CD14-positive monocyte (primary cell): ENCODE measurements at regions not wholly inside any gene's neighbourhood (a gene's known extent, or its start where the extent isn't known, plus 50 kb on each side); places are given as distances from the start of the nearest gene placed in this dataset.

ENCODE experiments used
- DNase-seq, 3 donors: peaks; one replicate each; pipeline ENCODE4 v3.0.0-alpha.2; 2011 to 2022
- H2AFZ ChIP-seq: 2 replicates; pipeline ENCODE4 v1.6.0; 2012; ENCODE audit warnings: mild to moderate bottlenecking, low read depth, low read length, inconsistent platforms; ENCODE audit not compliant: insufficient read depth, poor library complexity, severe bottlenecking
- H3K27ac ChIP-seq, 2 donors: 1 replicate in 1 of 2; 2 replicates in 1 of 2; pipeline ENCODE4 v1.5.1; 2012 to 2013; ENCODE audit warnings: low read length in 2 of 2, control low read depth in 1 of 2, inconsistent platforms in 1 of 2, low read depth in 1 of 2, mild to moderate bottlenecking in 1 of 2
- H3K27me3 ChIP-seq, 2 donors: one replicate each; pipeline versions ENCODE4 v1.6.0 to v1.6.1; 2011 to 2013; ENCODE audit warnings: low read length in 2 of 2; ENCODE audit not compliant: control insufficient read depth in 2 of 2, insufficient read depth in 2 of 2
- H3K36me3 ChIP-seq, 2 donors: replicated peaks in 1 of 2; 1 replicate in 1 of 2; 2 replicates in 1 of 2; pipeline versions ENCODE4 v1.5.1 to v1.6.1; 2012 to 2013; ENCODE audit warnings: low read length in 2 of 2, control low read depth in 1 of 2, inconsistent platforms in 1 of 2, mild to moderate bottlenecking in 1 of 2; ENCODE audit not compliant: insufficient read depth in 2 of 2, control insufficient read depth in 1 of 2
- H3K4me1 ChIP-seq, 2 donors: 1 replicate in 1 of 2; 2 replicates in 1 of 2; pipeline versions ENCODE4 v1.5.1 to v1.6.1; 2012 to 2013; ENCODE audit warnings: low read length in 2 of 2, control low read depth in 1 of 2, inconsistent platforms in 1 of 2, mild to moderate bottlenecking in 1 of 2, moderate library complexity in 1 of 2; ENCODE audit not compliant: insufficient read depth in 2 of 2, control insufficient read depth in 1 of 2
- H3K4me2 ChIP-seq: replicated peaks from 2 replicates; pipeline ENCODE3; 2012; ENCODE audit warnings: low read length, moderate library complexity, mild to moderate bottlenecking; ENCODE audit not compliant: poor library complexity, severe bottlenecking; ENCODE audit errors: extremely low read depth
- H3K4me3 ChIP-seq, 3 experiments: fragments of 200-600 bp in 1 of 3; sonication (generic) in 1 of 3; replicated peaks in 1 of 3; 1 replicate in 2 of 3; 2 replicates in 1 of 3; pipeline ENCODE4 v1.5.1; 2011 to 2013; ENCODE audit warnings: low read length in 3 of 3, mild to moderate bottlenecking in 3 of 3, control low read depth in 2 of 3, low read depth in 2 of 3, inconsistent platforms in 1 of 3, moderate library complexity in 1 of 3
- H3K79me2 ChIP-seq: 2 replicates; pipeline ENCODE4 v1.6.0; 2012; ENCODE audit warnings: mild to moderate bottlenecking, control low read depth, inconsistent platforms, low read length, moderate library complexity; ENCODE audit not compliant: insufficient read depth
- H3K9ac ChIP-seq: 2 replicates; pipeline ENCODE4 v1.6.0; 2017; ENCODE audit warnings: low read length, mild to moderate bottlenecking; ENCODE audit not compliant: insufficient read depth, poor library complexity, severe bottlenecking
- H3K9me3 ChIP-seq, 2 donors: replicated peaks in 1 of 2; 1 replicate in 1 of 2; 2 replicates in 1 of 2; pipeline versions ENCODE4 v1.5.1 to v1.6.1; 2012 to 2013; ENCODE audit warnings: low read length in 2 of 2, control low read depth in 1 of 2; ENCODE audit not compliant: control insufficient read depth in 1 of 2, insufficient read depth in 1 of 2
- H4K20me1 ChIP-seq: 2 replicates; pipeline ENCODE4 v1.6.0; 2012; ENCODE audit warnings: mild to moderate bottlenecking, low read length, control low read depth, moderate library complexity; ENCODE audit not compliant: insufficient read depth
- H3K27ac Mint-ChIP-seq, 7 donors: one replicate each; pipeline ENCODE4 v1.8.0; 2020; ENCODE audit warnings: mild to moderate bottlenecking in 7 of 7, mixed read lengths in 7 of 7, moderate library complexity in 6 of 7, inconsistent platforms in 2 of 7
- H3K27me3 Mint-ChIP-seq, 3 donors: one replicate each; pipeline ENCODE4 v1.8.0; 2021 to 2022; ENCODE audit warnings: low read depth in 3 of 3, mild to moderate bottlenecking in 3 of 3, mixed read lengths in 3 of 3, moderate library complexity in 3 of 3, inconsistent platforms in 1 of 3
- H3K36me3 Mint-ChIP-seq, 2 donors: one replicate each; pipeline ENCODE4 v1.8.0; 2020; ENCODE audit warnings: mixed read lengths in 2 of 2, inconsistent platforms in 1 of 2, mild to moderate bottlenecking in 1 of 2
- H3K4me1 Mint-ChIP-seq: one replicate; pipeline ENCODE4 v1.8.0; 2020; ENCODE audit warnings: mild to moderate bottlenecking, mixed read lengths
- H3K4me3 Mint-ChIP-seq, 2 donors: one replicate each; pipeline ENCODE4 v1.8.0; 2020; ENCODE audit warnings: mild to moderate bottlenecking in 2 of 2, mixed read lengths in 2 of 2, moderate library complexity in 1 of 2
- H3K9me3 Mint-ChIP-seq, 7 donors: one replicate each; pipeline ENCODE4 v1.8.0; 2020 to 2022; ENCODE audit warnings: mixed read lengths in 7 of 7, mild to moderate bottlenecking in 6 of 7, moderate library complexity in 6 of 7, inconsistent platforms in 2 of 7
- WGBS: methylation state at CpG from one replicate; pipeline ENCODE4 v1.1.5; 2013; ENCODE audit warnings: missing lambda C conversion rate; ENCODE audit not compliant: insufficient coverage; 5-methylcytosine and 5-hydroxymethylcytosine counted together
- intact Hi-C, 2 donors: fragments of 100-400 bp; cut with micrococcal nuclease; formaldehyde crosslinking; loops; one replicate each; pipeline versions ENCODE4 v1.15.0 to v1.15.1; 2023
- TF ChIP-seq, protein P1 (sequence below): fragments of 200-600 bp; IDR thresholded peaks from one replicate; pipeline ENCODE4 v1.8.0; 2022; ENCODE audit warnings: antibody characterized with exemption, mild to moderate bottlenecking

DNA sequence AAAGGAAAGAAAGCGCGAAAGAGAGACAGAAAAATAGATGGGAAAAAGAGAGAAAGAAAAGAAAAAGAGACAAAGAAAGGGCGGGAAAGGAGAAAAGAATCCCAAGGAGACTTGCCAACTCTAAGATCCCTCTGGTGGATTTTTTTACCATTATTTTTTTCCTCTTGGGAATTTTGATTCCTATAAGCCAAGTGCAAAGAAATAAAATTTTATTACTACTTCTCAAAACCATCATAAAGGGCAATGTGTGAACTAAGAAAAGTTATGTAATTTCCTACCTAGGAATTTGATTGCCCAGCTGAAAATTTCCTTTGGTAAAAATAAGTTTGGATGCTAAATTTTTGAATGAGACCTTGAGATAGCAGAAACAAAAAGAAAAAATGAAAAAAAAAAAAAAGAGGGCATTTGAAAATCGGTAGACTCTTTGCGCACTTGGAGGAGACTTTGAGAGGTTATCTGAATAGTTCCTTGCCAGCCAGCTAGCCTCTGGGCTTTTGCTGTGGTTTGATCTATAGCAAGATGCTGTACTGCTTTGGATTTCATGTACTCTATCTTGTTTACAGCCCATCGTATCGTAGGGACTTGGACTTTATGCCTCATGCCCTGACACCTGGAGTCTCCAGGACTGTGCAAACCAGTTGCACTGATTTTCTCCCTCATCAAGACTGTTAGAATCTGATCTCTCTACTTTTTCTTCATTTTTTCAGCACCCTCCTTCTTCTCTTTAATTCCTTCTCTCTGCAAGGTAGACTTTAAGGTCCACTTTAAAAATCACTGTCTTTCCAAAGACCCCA lies 535.4 kb upstream of the MKI67 start:
- peaks cover 0 to 7% (median 1%) of the 10 kb centered on the region in 7 donors for H3K9me3 Mint-ChIP-seq
- Histone ChIP-seq H3K4me2 (no peak overlapping the region), H3K4me1 (no peaks in the 10 kb centered on the region), H3K79me2 (no peaks in the 10 kb centered on the region), H3K36me3 (no peaks in the 10 kb centered on the region), H4K20me1 (no peaks in the 10 kb centered on the region), H3K9ac (no peak overlapping the region), H3K27me3 (no peaks in the 10 kb centered on the region), H2AFZ (no peak overlapping the region), H3K4me3 (no peak overlapping the region), H3K9me3 (peaks cover 0 to 4% of the 10 kb centered on the region in 2 donors), H3K27ac (no peak overlapping the region)
- no peak overlapping the region for H3K27ac Mint-ChIP-seq
- H3K27me3 Mint-ChIP-seq, result peaks cover 1 to 6% (median 1%) of the 10 kb centered on the region in 3 donors
- intact Hi-C loops, result no loop called here
- TF ChIP-seq, protein P1, sequence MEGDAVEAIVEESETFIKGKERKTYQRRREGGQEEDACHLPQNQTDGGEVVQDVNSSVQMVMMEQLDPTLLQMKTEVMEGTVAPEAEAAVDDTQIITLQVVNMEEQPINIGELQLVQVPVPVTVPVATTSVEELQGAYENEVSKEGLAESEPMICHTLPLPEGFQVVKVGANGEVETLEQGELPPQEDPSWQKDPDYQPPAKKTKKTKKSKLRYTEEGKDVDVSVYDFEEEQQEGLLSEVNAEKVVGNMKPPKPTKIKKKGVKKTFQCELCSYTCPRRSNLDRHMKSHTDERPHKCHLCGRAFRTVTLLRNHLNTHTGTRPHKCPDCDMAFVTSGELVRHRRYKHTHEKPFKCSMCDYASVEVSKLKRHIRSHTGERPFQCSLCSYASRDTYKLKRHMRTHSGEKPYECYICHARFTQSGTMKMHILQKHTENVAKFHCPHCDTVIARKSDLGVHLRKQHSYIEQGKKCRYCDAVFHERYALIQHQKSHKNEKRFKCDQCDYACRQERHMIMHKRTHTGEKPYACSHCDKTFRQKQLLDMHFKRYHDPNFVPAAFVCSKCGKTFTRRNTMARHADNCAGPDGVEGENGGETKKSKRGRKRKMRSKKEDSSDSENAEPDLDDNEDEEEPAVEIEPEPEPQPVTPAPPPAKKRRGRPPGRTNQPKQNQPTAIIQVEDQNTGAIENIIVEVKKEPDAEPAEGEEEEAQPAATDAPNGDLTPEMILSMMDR, result no peak
- DNase-seq, result no peak
- H3K4me3 Mint-ChIP-seq, result no peak overlapping the region
- H3K4me1 Mint-ChIP-seq, result peaks cover 2% of the 10 kb centered on the region
- H3K36me3 Mint-ChIP-seq, result no peaks in the 10 kb centered on the region
- WGBS, result 98% methylated on average over 4 of the region's 7 CpGs

- Mint-ChIP-seq H3K4me3 (no peak overlapping the region), H3K27me3 (peaks cover 1 to 4% (median 1%) of the 10 kb centered on the region in 3 donors), H3K4me1 (peaks cover 2% of the 10 kb centered on the region), H3K36me3 (no peaks in the 10 kb centered on the region), H3K27ac (no peak overlapping the region), H3K9me3 (peaks cover 0 to 7% (median 1%) of the 10 kb centered on the region in 7 donors)
- Histone ChIP-seq H3K27ac (no peak overlapping the region), H3K9ac (no peak overlapping the region), H4K20me1 (no peaks in the 10 kb centered on the region), H3K27me3 (no peaks in the 10 kb centered on the region), H2AFZ (no peak overlapping the region), H3K4me3 (no peak overlapping the region), H3K79me2 (no peaks in the 10 kb centered on the region), H3K9me3 (peaks cover 0 to 4% of the 10 kb centered on the region in 2 donors), H3K36me3 (no peaks in the 10 kb centered on the region), H3K4me2 (no peak overlapping the region), H3K4me1 (no peaks in the 10 kb centered on the region)
- no peak for DNase-seq
- intact Hi-C loops, result no loop called here
- no CpG with 5 or more reads among the region's 3 CpGs for WGBS
- TF ChIP-seq, protein P1, result no peak
Observed at GRCh38 chr10:128662520-128662919, 536.3 kb upstream of the MKI67 start.
